Ascending aorta (tissue), 2 donors: ENCODE measurements at regions not wholly inside any gene's neighbourhood (a gene's known extent, or its start where the extent isn't known, plus 50 kb on each side); places are given as distances from the start of the nearest gene placed in this dataset.

Experiments
- DNase-seq, 2 donors: peaks; one replicate each; pipeline ENCODE4 v3.0.0-alpha.2; 2019; ENCODE audit warnings: low spot score in 2 of 2
- H3K27ac ChIP-seq, 2 donors: fragments of 200-600 bp; sonication (generic); one replicate each; pipeline ENCODE4 v1.5.1; 2016 to 2017; ENCODE audit warnings: mild to moderate bottlenecking in 1 of 2
- H3K27me3 ChIP-seq: fragments of 200-600 bp; sonication (generic); one replicate; pipeline ENCODE4 v1.5.1; 2017
- H3K36me3 ChIP-seq, 2 donors: fragments of 200-600 bp; sonication (generic); one replicate each; pipeline ENCODE4 v1.5.1; 2016
- H3K4me1 ChIP-seq, 2 donors: fragments of 200-600 bp; sonication (generic); one replicate each; pipeline ENCODE4 v1.5.1; 2016 to 2017; ENCODE audit warnings: mild to moderate bottlenecking in 1 of 2
- H3K4me3 ChIP-seq, 2 donors: fragments of 200-600 bp; sonication (generic); one replicate each; pipeline ENCODE4 v1.5.1; 2016 to 2017; ENCODE audit warnings: mild to moderate bottlenecking in 1 of 2
- H3K9me3 ChIP-seq, 2 donors: fragments of 200-600 bp; sonication (generic); one replicate each; pipeline ENCODE4 v1.5.1; 2016
- intact Hi-C: fragments of 100-400 bp; cut with DNase I; formaldehyde crosslinking; loops from one replicate; pipeline ENCODE4 v1.15.1; 2023
- TF ChIP-seq, protein P1 (sequence below), 3 experiments: fragments of 200-600 bp in 2 of 3; fragments of 450-650 bp in 1 of 3; sonication (generic) in 2 of 3; IDR thresholded peaks; one replicate each; pipeline ENCODE4 v1.5.1; 2016 to 2019; ENCODE audit warnings: antibody characterized with exemption in 3 of 3, mild to moderate bottlenecking in 1 of 3, moderate library complexity in 1 of 3

DNA sequence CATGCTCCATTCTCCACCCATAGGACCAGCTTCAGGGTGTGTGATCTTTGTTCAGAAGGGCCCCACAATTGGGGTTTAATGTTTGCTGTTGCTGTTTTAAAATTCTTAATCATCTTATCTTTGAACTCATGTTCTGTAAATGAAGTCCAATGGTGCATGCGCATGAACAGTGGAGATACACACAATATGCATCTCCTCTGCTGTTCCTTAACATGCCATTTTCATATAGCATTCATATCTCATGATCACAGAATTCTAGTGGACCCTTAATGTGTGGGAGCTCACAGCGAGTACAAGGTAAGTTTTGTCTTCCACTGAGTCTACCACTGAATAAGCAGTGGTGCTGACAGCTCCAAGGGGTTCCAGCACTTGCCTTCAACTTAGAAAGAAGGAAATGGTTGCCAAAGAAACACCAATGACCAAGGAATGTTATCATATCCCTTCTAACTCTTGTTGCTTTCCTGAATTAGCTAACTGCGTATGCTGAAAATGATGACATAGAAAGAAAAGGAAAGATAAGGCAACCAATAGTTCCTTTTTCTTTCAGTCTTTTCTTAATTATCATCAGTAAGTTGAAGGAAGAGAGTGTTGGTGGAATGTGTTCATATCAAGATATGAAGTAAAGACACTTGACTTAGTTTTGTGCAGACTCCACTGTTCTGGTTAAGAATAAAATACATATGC is 149.3 kb upstream of the FOXN2 start:
- H3K27ac ChIP-seq: no peak overlapping the region
- H3K4me3 ChIP-seq: no peak overlapping the region
- TF ChIP-seq, protein P1, sequence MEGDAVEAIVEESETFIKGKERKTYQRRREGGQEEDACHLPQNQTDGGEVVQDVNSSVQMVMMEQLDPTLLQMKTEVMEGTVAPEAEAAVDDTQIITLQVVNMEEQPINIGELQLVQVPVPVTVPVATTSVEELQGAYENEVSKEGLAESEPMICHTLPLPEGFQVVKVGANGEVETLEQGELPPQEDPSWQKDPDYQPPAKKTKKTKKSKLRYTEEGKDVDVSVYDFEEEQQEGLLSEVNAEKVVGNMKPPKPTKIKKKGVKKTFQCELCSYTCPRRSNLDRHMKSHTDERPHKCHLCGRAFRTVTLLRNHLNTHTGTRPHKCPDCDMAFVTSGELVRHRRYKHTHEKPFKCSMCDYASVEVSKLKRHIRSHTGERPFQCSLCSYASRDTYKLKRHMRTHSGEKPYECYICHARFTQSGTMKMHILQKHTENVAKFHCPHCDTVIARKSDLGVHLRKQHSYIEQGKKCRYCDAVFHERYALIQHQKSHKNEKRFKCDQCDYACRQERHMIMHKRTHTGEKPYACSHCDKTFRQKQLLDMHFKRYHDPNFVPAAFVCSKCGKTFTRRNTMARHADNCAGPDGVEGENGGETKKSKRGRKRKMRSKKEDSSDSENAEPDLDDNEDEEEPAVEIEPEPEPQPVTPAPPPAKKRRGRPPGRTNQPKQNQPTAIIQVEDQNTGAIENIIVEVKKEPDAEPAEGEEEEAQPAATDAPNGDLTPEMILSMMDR (IDR thresholded peaks at IDR 0.05): no peak
- no peaks in the 10 kb centered on the region for H3K9me3 ChIP-seq
- DNase-seq: no peak
- H3K4me1 ChIP-seq: no peaks in the 10 kb centered on the region
- no peaks in the 10 kb centered on the region for H3K36me3 ChIP-seq
- no peaks in the 10 kb centered on the region for H3K27me3 ChIP-seq
- intact Hi-C loops: no loop called here

DNA sequence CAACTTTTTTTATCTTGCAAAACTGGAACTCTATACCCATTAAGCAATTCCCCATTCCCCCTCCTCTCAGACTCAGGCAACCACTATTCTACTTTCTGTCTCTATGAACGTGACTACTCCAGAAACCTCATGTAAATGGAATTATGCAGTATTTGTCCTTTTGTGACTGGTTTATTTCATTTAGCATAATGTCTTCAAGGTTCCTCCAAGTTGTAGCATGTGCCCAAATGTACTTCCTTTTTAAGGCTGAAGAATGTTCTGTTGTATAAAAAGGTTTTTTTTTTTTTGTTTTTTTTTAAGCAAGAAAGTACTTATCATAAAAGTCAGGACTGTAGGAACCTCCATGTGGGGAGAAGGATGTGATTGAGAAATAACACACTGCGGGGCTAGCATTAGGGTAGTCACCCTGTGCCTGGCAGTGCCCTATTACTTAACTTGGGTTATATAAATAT is 145.3 kb upstream of the FOXN2 start:
- H3K4me1 ChIP-seq: no peaks in the 10 kb centered on the region
- intact Hi-C loops: no loop called here
- TF ChIP-seq, protein P1 (IDR thresholded peaks at IDR 0.05): no peak

DNA sequence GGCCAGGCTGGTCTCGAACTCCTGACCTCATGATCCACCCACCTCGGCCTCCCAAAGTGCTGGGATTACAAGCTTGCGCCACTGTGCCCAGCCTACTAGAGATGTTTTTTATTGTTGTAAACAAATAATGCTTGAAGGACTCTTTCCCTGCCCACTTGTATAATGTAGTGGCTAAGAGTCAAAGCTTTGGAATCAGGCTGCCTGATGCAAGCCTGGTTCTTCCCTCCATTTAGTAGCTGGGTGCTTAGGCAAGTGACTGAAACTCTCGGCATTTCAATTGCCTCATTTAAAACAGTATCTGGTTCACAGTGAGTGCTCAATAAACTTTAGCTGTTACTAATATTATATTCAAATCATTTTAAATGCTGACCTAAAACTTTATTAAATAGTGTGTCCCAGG is 144.2 kb upstream of the FOXN2 start:
- TF ChIP-seq, protein P1 (IDR thresholded peaks at IDR 0.05): no peak
- H3K9me3 ChIP-seq: no peaks in the 10 kb centered on the region
- H3K4me1 ChIP-seq: no peaks in the 10 kb centered on the region
- H3K27me3 ChIP-seq: no peaks in the 10 kb centered on the region
- no peak for DNase-seq
- intact Hi-C loops: no loop called here
- H3K27ac ChIP-seq: no peak overlapping the region
- no peak overlapping the region for H3K4me3 ChIP-seq
- H3K36me3 ChIP-seq: no peaks in the 10 kb centered on the region

More for the DNA sequence above, 145.3 kb upstream of the FOXN2 start:
- H3K9me3 ChIP-seq: no peaks in the 10 kb centered on the region
- no peak overlapping the region for H3K27ac ChIP-seq
- H3K27me3 ChIP-seq: no peaks in the 10 kb centered on the region
- H3K36me3 ChIP-seq: no peaks in the 10 kb centered on the region
- H3K4me3 ChIP-seq: no peak overlapping the region
- no peak for DNase-seq

DNA sequence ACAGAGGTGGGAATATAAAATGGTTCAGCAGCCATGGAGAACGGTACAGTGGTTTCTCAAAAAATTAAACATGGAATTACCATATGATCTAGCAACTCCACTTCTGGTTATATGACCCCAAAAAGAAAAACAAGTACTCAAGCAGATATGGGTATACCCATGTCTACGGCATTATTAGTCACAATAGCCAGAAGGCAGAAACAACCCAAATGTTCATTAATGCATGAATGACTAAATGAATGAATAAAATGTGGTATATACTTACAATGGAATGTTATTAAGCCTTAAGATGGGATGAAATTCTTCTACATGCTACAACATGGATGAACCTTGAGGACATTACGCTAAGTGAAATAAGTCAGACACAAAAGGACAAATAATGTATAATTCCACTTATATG is 141.3 kb upstream of the FOXN2 start:
- DNase-seq: no peak
- H3K27me3 ChIP-seq: no peaks in the 10 kb centered on the region
- intact Hi-C loops: no loop called here
- TF ChIP-seq, protein P1 (IDR thresholded peaks at IDR 0.05): no peak
- no peak overlapping the region for H3K27ac ChIP-seq
- no peaks in the 10 kb centered on the region for H3K9me3 ChIP-seq
- no peaks in the 10 kb centered on the region for H3K4me1 ChIP-seq
- H3K4me3 ChIP-seq: no peak overlapping the region
- no peaks in the 10 kb centered on the region for H3K36me3 ChIP-seq

DNA sequence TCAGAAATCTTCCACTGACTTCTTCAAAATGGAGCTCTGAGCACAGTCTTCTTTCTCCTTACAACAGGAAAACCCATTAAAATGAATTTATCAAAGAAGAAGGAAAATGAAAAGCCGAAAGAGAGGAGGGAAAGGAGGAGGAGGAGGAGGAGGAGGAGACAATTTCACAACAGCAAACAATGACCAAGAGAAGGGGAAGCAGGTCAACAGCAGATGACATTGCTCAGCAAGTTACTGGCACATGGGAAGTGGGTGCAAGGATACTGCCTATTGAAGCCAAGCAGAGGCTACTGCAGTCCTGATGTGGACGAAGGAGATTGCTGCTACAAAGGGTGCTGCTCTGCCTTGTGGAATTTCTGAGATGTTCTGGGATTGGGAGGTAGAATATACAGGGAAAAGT is 140.0 kb upstream of the FOXN2 start:
- Histone ChIP-seq H3K4me1 (no peaks in the 10 kb centered on the region), H3K36me3 (no peaks in the 10 kb centered on the region), H3K27ac (no peak overlapping the region), H3K27me3 (no peaks in the 10 kb centered on the region), H3K4me3 (no peak overlapping the region), H3K9me3 (no peaks in the 10 kb centered on the region)
- no peak for DNase-seq
- intact Hi-C loops: no loop called here
- TF ChIP-seq, protein P1 (IDR thresholded peaks at IDR 0.05): no peak

DNA sequence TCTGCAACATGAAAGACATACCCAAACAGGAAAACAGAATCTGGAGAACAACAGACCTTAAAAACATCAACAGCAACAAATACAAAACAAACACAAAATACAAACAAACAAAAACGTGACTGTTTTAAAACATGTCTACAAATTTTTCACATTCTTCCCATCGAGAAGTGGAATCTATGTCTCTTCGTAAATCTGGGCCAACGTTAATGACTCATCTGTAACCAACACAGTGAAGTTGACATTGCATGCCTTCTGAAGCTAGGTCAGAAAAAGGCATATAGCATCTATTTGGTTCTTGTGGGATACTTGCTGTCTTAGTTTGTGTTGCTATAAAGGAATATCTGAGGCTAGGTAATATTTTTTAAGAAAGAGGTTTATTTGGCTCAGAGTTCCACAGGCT is 139.2 kb upstream of the FOXN2 start:
- Histone ChIP-seq H3K27ac (no peak overlapping the region), H3K4me1 (no peaks in the 10 kb centered on the region), H3K27me3 (no peaks in the 10 kb centered on the region), H3K36me3 (no peaks in the 10 kb centered on the region), H3K4me3 (no peak overlapping the region), H3K9me3 (no peaks in the 10 kb centered on the region)
- TF ChIP-seq, protein P1 (IDR thresholded peaks at IDR 0.05): no peak
- DNase-seq: no peak
- intact Hi-C loops: no loop called here
